Ishikawa (cell line): ENCODE measurements at regions not wholly inside any gene's neighbourhood (a gene's known extent, or its start where the extent isn't known, plus 50 kb on each side); places are given as distances from the start of the nearest gene placed in this dataset.

Experiments used
- CEBPB ChIP-seq: IDR thresholded peaks from 2 replicates; pipeline ENCODE4 v1.6.1; 2012
- CREB1 ChIP-seq: IDR thresholded peaks from 2 replicates; pipeline ENCODE4 v1.6.1; 2012; ENCODE audit warnings: low read depth
- EGR1 ChIP-seq: IDR thresholded peaks from 2 replicates; pipeline ENCODE4 v1.6.1; 2012
- EP300 ChIP-seq: IDR thresholded peaks from 2 replicates; pipeline ENCODE4 v1.6.1; 2012; ENCODE audit warnings: borderline replicate concordance
- FOXM1 ChIP-seq: IDR thresholded peaks from 2 replicates; pipeline ENCODE4 v1.6.1; 2012; ENCODE audit warnings: low read depth, borderline replicate concordance
- RAD21 ChIP-seq: IDR thresholded peaks from 2 replicates; pipeline ENCODE4 v1.6.1; 2012; ENCODE audit warnings: low read depth
- TAF1 ChIP-seq: IDR thresholded peaks from 2 replicates; pipeline ENCODE4 v1.6.1; 2012; ENCODE audit warnings: low read depth, mild to moderate bottlenecking
- ZBTB7A ChIP-seq: IDR thresholded peaks from 2 replicates; pipeline ENCODE4 v1.6.1; 2012; ENCODE audit warnings: low read depth
- TF ChIP-seq, protein P1 (sequence below): IDR thresholded peaks from 2 replicates; pipeline ENCODE4 v1.6.1; 2012; ENCODE audit warnings: low read depth, mild to moderate bottlenecking
- TF ChIP-seq, protein P2 (sequence below): IDR thresholded peaks from 2 replicates; pipeline ENCODE4 v1.6.1; 2012
- TF ChIP-seq, protein P3 (sequence below): IDR thresholded peaks from 2 replicates; pipeline ENCODE4 v1.6.1; 2012

DNA sequence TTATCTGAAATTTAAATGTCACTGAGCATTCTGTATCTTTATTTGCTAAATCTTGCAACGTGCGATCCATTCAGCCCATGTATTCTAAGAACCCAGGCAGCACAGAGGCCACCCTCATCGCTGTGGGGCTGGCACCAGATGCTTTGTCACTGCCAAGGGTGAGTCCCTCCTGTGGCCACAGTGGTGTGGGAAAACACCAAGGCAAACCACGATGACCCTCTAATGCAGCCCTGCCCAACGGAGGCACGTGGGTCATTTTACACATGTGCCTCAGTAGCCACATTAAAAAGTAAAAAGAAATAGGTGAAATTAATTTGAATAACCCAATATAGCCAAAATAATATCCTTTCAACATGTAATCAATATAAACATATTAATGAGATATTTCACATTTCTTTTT lies 221.7 kb downstream of the UNC5CL start:
- TF ChIP-seq RAD21 (no peak), FOXM1 (no peak), EP300 (no peak), EGR1 (no peak), CEBPB (no peak), TAF1 (no peak), ZBTB7A (no peak), CREB1 (no peak)
- TF ChIP-seq, protein P1, sequence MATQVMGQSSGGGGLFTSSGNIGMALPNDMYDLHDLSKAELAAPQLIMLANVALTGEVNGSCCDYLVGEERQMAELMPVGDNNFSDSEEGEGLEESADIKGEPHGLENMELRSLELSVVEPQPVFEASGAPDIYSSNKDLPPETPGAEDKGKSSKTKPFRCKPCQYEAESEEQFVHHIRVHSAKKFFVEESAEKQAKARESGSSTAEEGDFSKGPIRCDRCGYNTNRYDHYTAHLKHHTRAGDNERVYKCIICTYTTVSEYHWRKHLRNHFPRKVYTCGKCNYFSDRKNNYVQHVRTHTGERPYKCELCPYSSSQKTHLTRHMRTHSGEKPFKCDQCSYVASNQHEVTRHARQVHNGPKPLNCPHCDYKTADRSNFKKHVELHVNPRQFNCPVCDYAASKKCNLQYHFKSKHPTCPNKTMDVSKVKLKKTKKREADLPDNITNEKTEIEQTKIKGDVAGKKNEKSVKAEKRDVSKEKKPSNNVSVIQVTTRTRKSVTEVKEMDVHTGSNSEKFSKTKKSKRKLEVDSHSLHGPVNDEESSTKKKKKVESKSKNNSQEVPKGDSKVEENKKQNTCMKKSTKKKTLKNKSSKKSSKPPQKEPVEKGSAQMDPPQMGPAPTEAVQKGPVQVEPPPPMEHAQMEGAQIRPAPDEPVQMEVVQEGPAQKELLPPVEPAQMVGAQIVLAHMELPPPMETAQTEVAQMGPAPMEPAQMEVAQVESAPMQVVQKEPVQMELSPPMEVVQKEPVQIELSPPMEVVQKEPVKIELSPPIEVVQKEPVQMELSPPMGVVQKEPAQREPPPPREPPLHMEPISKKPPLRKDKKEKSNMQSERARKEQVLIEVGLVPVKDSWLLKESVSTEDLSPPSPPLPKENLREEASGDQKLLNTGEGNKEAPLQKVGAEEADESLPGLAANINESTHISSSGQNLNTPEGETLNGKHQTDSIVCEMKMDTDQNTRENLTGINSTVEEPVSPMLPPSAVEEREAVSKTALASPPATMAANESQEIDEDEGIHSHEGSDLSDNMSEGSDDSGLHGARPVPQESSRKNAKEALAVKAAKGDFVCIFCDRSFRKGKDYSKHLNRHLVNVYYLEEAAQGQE: no peak
- TF ChIP-seq, protein P2, sequence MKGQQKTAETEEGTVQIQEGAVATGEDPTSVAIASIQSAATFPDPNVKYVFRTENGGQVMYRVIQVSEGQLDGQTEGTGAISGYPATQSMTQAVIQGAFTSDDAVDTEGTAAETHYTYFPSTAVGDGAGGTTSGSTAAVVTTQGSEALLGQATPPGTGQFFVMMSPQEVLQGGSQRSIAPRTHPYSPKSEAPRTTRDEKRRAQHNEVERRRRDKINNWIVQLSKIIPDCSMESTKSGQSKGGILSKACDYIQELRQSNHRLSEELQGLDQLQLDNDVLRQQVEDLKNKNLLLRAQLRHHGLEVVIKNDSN: no peak
- TF ChIP-seq, protein P3, sequence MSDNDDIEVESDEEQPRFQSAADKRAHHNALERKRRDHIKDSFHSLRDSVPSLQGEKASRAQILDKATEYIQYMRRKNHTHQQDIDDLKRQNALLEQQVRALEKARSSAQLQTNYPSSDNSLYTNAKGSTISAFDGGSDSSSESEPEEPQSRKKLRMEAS: no peak
